Testis (tissue), 2 donors: ENCODE measurements at regions not wholly inside any gene's neighbourhood (a gene's known extent, or its start where the extent isn't known, plus 50 kb on each side); places are given as distances from the start of the nearest gene placed in this dataset.

Experiments
- CTCF ChIP-seq, 3 experiments: fragments of 450-650 bp in 2 of 3; fragments of 200-600 bp in 1 of 3; sonication (generic) in 1 of 3; IDR thresholded peaks; one replicate each; pipeline ENCODE4 v1.5.1; 2016 to 2019; ENCODE audit warnings: antibody characterized with exemption in 3 of 3, mild to moderate bottlenecking in 2 of 3, moderate library complexity in 1 of 3
- POLR2A ChIP-seq: fragments of 450-650 bp; IDR thresholded peaks from one replicate; pipeline ENCODE4 v1.6.1; 2017; ENCODE audit warnings: antibody characterized with exemption, mild to moderate bottlenecking, moderate library complexity

DNA sequence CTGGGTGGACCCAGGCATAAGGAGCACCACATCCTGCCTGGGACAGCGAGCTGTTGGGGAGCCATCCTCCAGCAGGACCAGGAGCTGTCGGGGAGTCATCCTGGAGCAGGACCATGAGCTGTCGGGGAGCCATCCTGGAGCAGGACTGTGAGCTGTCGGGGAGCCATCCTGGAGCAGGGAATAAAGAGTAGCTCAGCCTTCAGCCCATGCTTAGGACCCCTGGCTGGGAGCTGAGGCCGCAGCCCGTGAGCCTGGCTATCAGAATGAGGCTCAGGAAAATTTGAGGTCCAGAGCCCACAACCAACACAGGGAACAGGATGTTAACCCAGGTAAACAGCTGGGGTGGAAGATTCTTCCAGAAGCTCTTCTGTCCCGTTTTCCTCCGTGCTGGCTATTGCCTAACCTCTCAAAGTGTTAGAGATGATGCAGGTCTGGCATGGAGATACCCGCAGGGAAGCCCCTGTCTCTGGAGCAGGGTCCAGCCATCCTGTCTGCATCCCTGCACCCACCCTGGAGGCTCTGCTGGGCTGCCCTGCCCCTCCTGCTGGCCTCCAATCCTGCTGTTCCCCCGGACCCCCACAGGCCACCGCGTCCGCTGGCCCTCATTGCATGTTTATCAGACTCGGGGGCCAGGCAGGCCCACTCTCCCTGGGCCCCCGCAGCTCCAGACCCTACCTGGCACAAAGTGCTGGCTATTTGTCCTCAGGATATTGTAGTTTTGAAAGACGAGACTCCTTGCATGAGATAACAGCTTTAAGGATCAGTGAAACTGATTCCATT lies 243.5 kb upstream of the MYT1L start:
- TF ChIP-seq CTCF (IDR thresholded peaks at IDR 0.05) (no peak), POLR2A (no peak)
